AG04450 (cell line): ENCODE measurements at regions not wholly inside any gene's neighbourhood (a gene's known extent, or its start where the extent isn't known, plus 50 kb on each side); places are given as distances from the start of the nearest gene placed in this dataset.

Experiments used
- CTCF ChIA-PET: fragments of 300-600, 350-600 bp; formaldehyde crosslinking; extraction: SDS; loops from one replicate; lab custom pipeline; 2022; ENCODE audit warnings: antibody characterized with exemption, inconsistent platforms; lab: Charles Lee
- POLR2A ChIA-PET: fragments of 350-600 bp; formaldehyde crosslinking; extraction: SDS; loops from one replicate; lab custom pipeline; 2021; ENCODE audit warnings: antibody characterized with exemption, inconsistent platforms; lab: Yijun Ruan, JAX
- DNase-seq: peaks from one replicate; pipeline ENCODE4 v3.0.0-alpha.2; 2011; ENCODE audit warnings: low read depth, low spot score
- H3K27ac ChIP-seq: one replicate; pipeline ENCODE4 v1.5.1; 2012; ENCODE audit warnings: low read depth, low read length, control low read depth
- H3K27me3 ChIP-seq: one replicate; pipeline ENCODE4 v1.6.0; 2012; ENCODE audit warnings: low read length; ENCODE audit not compliant: control insufficient read depth, insufficient read depth
- H3K4me3 ChIP-seq: 2 replicates; pipeline ENCODE4 v1.5.1; 2011; ENCODE audit warnings: mild to moderate bottlenecking, low read depth, low read length, control low read depth
- H3K9me3 ChIP-seq: 2 replicates; pipeline ENCODE4 v1.5.1; 2012; ENCODE audit warnings: low read length; ENCODE audit not compliant: control insufficient read depth, insufficient read depth
- CTCF ChIP-seq: IDR thresholded peaks from 2 replicates; pipeline ENCODE4 v1.5.1; 2011; ENCODE audit warnings: low read depth, low read length, control low read depth, inconsistent platforms

GRCh38 chr17:62876673-62877405 is 68.7 kb upstream of the MARCHF10 start:
- no peaks in the 10 kb centered on the region for H3K9me3 ChIP-seq
- no peaks in the 10 kb centered on the region for H3K27me3 ChIP-seq
- DNase-seq: no peak
- ChIA-PET POLR2A (no interaction called here), CTCF (interaction anchor here (0.6 kb wide), 1 partner anchor 153 kb away, joined by 4 read pairs; no protein-coding TSS in a partner anchor)
- TF ChIP-seq CTCF: no peak
- peak overlapping the region; percentile 61 for H3K27ac ChIP-seq
- H3K4me3 ChIP-seq: 0 out of 2 replicates have a peak overlapping the region, but pooled peaks have one; percentile 20

GRCh38 chr17:62876063-62876462 is 67.9 kb upstream of the MARCHF10 start:
- CTCF ChIA-PET: no interaction called here
- no peak overlapping the region for H3K27ac ChIP-seq

DNA sequence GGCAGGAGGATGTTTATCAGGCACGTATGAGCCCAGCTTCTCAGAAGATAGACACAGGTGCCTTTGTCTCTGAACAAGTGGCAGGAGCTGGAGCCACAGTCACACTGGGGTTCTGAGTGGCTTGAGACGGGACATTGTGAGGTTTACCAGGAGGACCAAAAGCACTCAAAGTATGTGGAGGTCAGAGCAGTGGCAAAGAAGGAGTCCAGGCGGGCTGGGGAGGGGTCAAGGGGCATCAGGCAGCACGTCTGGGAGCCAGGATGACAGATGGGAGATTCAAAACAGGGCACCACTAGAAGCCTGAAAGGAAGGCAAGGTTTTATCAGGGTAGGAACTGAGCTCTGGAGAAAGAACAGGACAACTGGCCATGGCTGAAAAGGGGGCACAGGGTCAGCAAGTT is 67.2 kb upstream of the MARCHF10 start:
- no peak for TF ChIP-seq CTCF
- POLR2A ChIA-PET: no interaction called here
- no peak for DNase-seq
- no peaks in the 10 kb centered on the region for H3K9me3 ChIP-seq
- CTCF ChIA-PET: no interaction called here
- H3K27ac ChIP-seq: no peak overlapping the region
- H3K27me3 ChIP-seq: no peaks in the 10 kb centered on the region
- no peak overlapping the region for H3K4me3 ChIP-seq

More at GRCh38 chr17:62876063-62876462, 67.9 kb upstream of the MARCHF10 start:
- DNase-seq: no peak
- Histone ChIP-seq H3K9me3 (no peaks in the 10 kb centered on the region), H3K27me3 (no peaks in the 10 kb centered on the region), H3K4me3 (no peak overlapping the region)
- TF ChIP-seq CTCF: no peak
- POLR2A ChIA-PET: interaction anchor here (0.5 kb wide), 1 partner anchor 51 kb away, joined by 4 read pairs; no protein-coding TSS in a partner anchor

- Histone ChIP-seq H3K27me3 (no peaks in the 10 kb centered on the region), H3K9me3 (no peaks in the 10 kb centered on the region), H3K4me3 (no peak overlapping the region), H3K27ac (no peak overlapping the region)
- ChIA-PET CTCF (interaction anchor here (0.6 kb wide), 1 partner anchor 108 kb away, joined by 3 read pairs; no protein-coding TSS in a partner anchor), POLR2A (no interaction called here)
- DNase-seq: no peak
- no peak for TF ChIP-seq CTCF
These were observed 63.2 kb upstream of the MARCHF10 start for GRCh38 chr17:62871291-62871690.

DNA sequence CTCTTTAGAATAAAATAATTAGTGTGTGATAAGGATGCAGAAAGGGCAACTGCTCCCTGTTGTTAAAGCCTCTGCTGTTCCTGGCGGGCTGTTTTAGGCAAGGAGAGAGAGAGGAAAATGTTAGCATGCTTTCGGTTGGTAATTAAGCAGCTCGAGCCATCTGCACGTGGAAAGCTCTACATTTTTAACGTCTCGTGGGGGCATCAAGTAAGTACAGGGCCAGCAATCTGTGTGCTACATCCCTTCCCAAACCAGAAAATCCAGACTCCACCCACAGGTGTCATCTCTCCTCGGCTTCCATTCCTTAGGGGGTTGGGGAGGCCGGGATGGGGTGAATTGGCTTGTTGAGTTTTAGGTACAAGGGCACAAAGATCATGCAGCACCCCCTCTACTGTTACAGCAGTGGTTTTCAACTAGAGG is 62.4 kb upstream of the MARCHF10 start:
- DNase-seq: no peak
- H3K27ac ChIP-seq: no peak overlapping the region
- no peak for TF ChIP-seq CTCF
- ChIA-PET CTCF (no interaction called here), POLR2A (no interaction called here)
- no peaks in the 10 kb centered on the region; the same call in 1 of the 2 replicates for H3K9me3 ChIP-seq
- H3K4me3 ChIP-seq: no peak overlapping the region
- no peaks in the 10 kb centered on the region for H3K27me3 ChIP-seq
